Mesendoderm (in vitro differentiated cells): ENCODE measurements at regions not wholly inside any gene's neighbourhood (a gene's known extent, or its start where the extent isn't known, plus 50 kb on each side); places are given as distances from the start of the nearest gene placed in this dataset.
"Not testable (repeated sequence)": the region's sequence is repeated elsewhere in the genome, so short reads cannot be mapped to it uniquely, and the experiment has no call there.

ENCODE experiments used
- DNase-seq: peaks from one replicate; pipeline ENCODE4 v3.0.0; 2013
- H2AK5ac ChIP-seq: 2 replicates; pipeline ENCODE4 v1.6.1; 2013; ENCODE audit warnings: low read length, inconsistent platforms
- H2BK120ac ChIP-seq: 2 replicates; pipeline ENCODE4 v1.6.1; 2013; ENCODE audit warnings: low read depth, mild to moderate bottlenecking, low read length, moderate library complexity, mixed read lengths
- H2BK15ac ChIP-seq: replicated peaks from 2 replicates; pipeline ENCODE4 v1.6.1; 2013; ENCODE audit warnings: low read depth, mild to moderate bottlenecking, moderate library complexity
- H2BK5ac ChIP-seq: 2 replicates; pipeline ENCODE4 v1.6.1; 2013; ENCODE audit warnings: low read length, inconsistent platforms
- H3K18ac ChIP-seq: 2 replicates; pipeline ENCODE4 v1.6.1; 2013; ENCODE audit warnings: mild to moderate bottlenecking, low read length, mixed read lengths
- H3K23ac ChIP-seq: one replicate; pipeline ENCODE4 v1.6.1; 2013; ENCODE audit warnings: low read length
- H3K27ac ChIP-seq: 2 replicates; pipeline ENCODE4 v1.5.1; 2013; ENCODE audit warnings: low read depth, mild to moderate bottlenecking, inconsistent platforms, low read length, moderate library complexity
- H3K27me3 ChIP-seq: 2 replicates; pipeline ENCODE4 v1.6.1; 2013; ENCODE audit warnings: low read length, control low read depth, mild to moderate bottlenecking, inconsistent platforms; ENCODE audit not compliant: insufficient read depth, poor library complexity
- H3K36me3 ChIP-seq: 2 replicates; pipeline ENCODE4 v1.6.1; 2013; ENCODE audit warnings: low read length, inconsistent platforms; ENCODE audit not compliant: control insufficient read depth, insufficient read depth
- H3K4ac ChIP-seq: one replicate; pipeline ENCODE4 v1.6.1; 2013; ENCODE audit warnings: low read depth, mild to moderate bottlenecking, low read length, moderate library complexity
- H3K4me1 ChIP-seq: 2 replicates; pipeline ENCODE4 v1.6.1; 2013; ENCODE audit warnings: low read depth, low read length, inconsistent platforms; ENCODE audit not compliant: control insufficient read depth
- H3K4me2 ChIP-seq: 2 replicates; pipeline ENCODE4 v1.6.1; 2013; ENCODE audit warnings: low read length
- H3K4me3 ChIP-seq: 2 replicates; pipeline ENCODE4 v1.5.1; 2013; ENCODE audit warnings: mild to moderate bottlenecking, low read length
- H3K56ac ChIP-seq: one replicate; pipeline ENCODE4 v1.6.1; 2013; ENCODE audit warnings: low read length
- H3K79me1 ChIP-seq: 2 replicates; pipeline ENCODE4 v1.6.1; 2013; ENCODE audit warnings: low read length, inconsistent platforms
- H3K79me2 ChIP-seq: 2 replicates; pipeline ENCODE4 v1.6.1; 2013; ENCODE audit warnings: mild to moderate bottlenecking, low read length; ENCODE audit not compliant: control insufficient read depth, insufficient read depth
- H3K9ac ChIP-seq: 2 replicates; pipeline ENCODE4 v1.6.1; 2013; ENCODE audit warnings: low read length, inconsistent platforms
- H4K5ac ChIP-seq: one replicate; pipeline ENCODE4 v1.6.1; 2013; ENCODE audit warnings: low read length
- H4K8ac ChIP-seq: one replicate; pipeline ENCODE4 v1.6.1; 2013; ENCODE audit warnings: low read depth, mild to moderate bottlenecking, control low read depth, low read length, moderate library complexity
- WGBS: extraction: QIAGEN DNeasy Blood & Tissue Kit; methylation state at CpG from one replicate; pipeline ENCODE4 v1.1.7; 2013; ENCODE audit warnings: low lambda C conversion rate, missing lambda C conversion rate; ENCODE audit not compliant: insufficient coverage; ENCODE audit errors: extremely low coverage; 5-methylcytosine and 5-hydroxymethylcytosine counted together

GRCh38 chr21:15449556-15449955 is 280.2 kb upstream of the USP25 start:
- H2BK120ac ChIP-seq, result no peak overlapping the region
- H3K36me3 ChIP-seq, result no peaks in the 10 kb centered on the region
- no peak overlapping the region for H3K56ac ChIP-seq
- no peak overlapping the region for H3K9ac ChIP-seq
- H3K27me3 ChIP-seq, result no peaks in the 10 kb centered on the region
- no peak overlapping the region for H3K4me3 ChIP-seq
- H2BK15ac ChIP-seq, result no peak overlapping the region
- no peak overlapping the region for H3K4me2 ChIP-seq
- no peak overlapping the region for H2AK5ac ChIP-seq
- no peak overlapping the region for H3K4ac ChIP-seq
- no peak overlapping the region for H3K18ac ChIP-seq
- no peak overlapping the region for H4K8ac ChIP-seq
- no peak overlapping the region for H4K5ac ChIP-seq
- H3K4me1 ChIP-seq, result peaks cover 2% of the 10 kb centered on the region
- DNase-seq, result no peak
- WGBS, result no CpG with 5 or more reads among the region's 1 CpG
- H3K79me2 ChIP-seq, result no peaks in the 10 kb centered on the region
- no peaks in the 10 kb centered on the region for H3K79me1 ChIP-seq
- H2BK5ac ChIP-seq, result no peak overlapping the region
- H3K23ac ChIP-seq, result no peak overlapping the region
- no peak overlapping the region for H3K27ac ChIP-seq

GRCh38 chr21:15453261-15453660 is 276.5 kb upstream of the USP25 start:
- Histone ChIP-seq H3K36me3 (no peaks in the 10 kb centered on the region), H2BK120ac (no peak overlapping the region), H2AK5ac (no peak overlapping the region), H2BK5ac (no peak overlapping the region), H3K4me2 (no peak overlapping the region), H2BK15ac (no peak overlapping the region), H3K79me1 (no peaks in the 10 kb centered on the region), H3K4ac (no peak overlapping the region), H3K4me1 (no peaks in the 10 kb centered on the region), H3K56ac (no peak overlapping the region), H3K79me2 (no peaks in the 10 kb centered on the region), H3K27me3 (no peaks in the 10 kb centered on the region), H3K9ac (no peak overlapping the region), H4K8ac (no peak overlapping the region), H3K23ac (no peak overlapping the region), H3K27ac (no peak overlapping the region), H3K18ac (no peak overlapping the region), H3K4me3 (no peak overlapping the region), H4K5ac (no peak overlapping the region)
- no peak for DNase-seq

GRCh38 chr21:15453785-15454184 is 276.0 kb upstream of the USP25 start:
- WGBS, result no CpG with 5 or more reads among the region's 1 CpG

GRCh38 chr21:15454931-15455330 is 274.9 kb upstream of the USP25 start:
- H4K8ac ChIP-seq, H3K56ac ChIP-seq, H2BK5ac ChIP-seq, H2BK15ac ChIP-seq, H4K5ac ChIP-seq, H3K4me2 ChIP-seq, H3K27me3 ChIP-seq, H2BK120ac ChIP-seq, H3K36me3 ChIP-seq, H3K79me2 ChIP-seq, H3K4me3 ChIP-seq, H3K18ac ChIP-seq, H3K4me1 ChIP-seq, H3K79me1 ChIP-seq, H3K9ac ChIP-seq, H2AK5ac ChIP-seq, H3K23ac ChIP-seq, H3K4ac ChIP-seq, H3K27ac ChIP-seq, DNase-seq: not testable (repeated sequence)
- no CpG with 5 or more reads among the region's 2 CpGs for WGBS

More at GRCh38 chr21:15453785-15454184, 276.0 kb upstream of the USP25 start:
- not testable (repeated sequence) for H4K8ac ChIP-seq, H3K27me3 ChIP-seq, H3K4me3 ChIP-seq, H3K36me3 ChIP-seq, H3K56ac ChIP-seq, H3K23ac ChIP-seq, H3K27ac ChIP-seq, H3K79me2 ChIP-seq, H4K5ac ChIP-seq, H3K18ac ChIP-seq, H3K79me1 ChIP-seq, H2AK5ac ChIP-seq, H2BK15ac ChIP-seq, H2BK120ac ChIP-seq, H3K4ac ChIP-seq, DNase-seq, H3K4me1 ChIP-seq, H3K9ac ChIP-seq, H3K4me2 ChIP-seq, H2BK5ac ChIP-seq

GRCh38 chr21:15455819-15456462 is 273.8 kb upstream of the USP25 start:
- Histone ChIP-seq H4K8ac (no peak overlapping the region), H3K79me2 (no peaks in the 10 kb centered on the region), H4K5ac (no peak overlapping the region), H3K4me2 (no peak overlapping the region), H2BK5ac (no peak overlapping the region), H2BK120ac (no peak overlapping the region), H3K18ac (no peak overlapping the region), H3K27ac (no peak overlapping the region), H3K36me3 (no peaks in the 10 kb centered on the region), H2BK15ac (no peak overlapping the region), H3K4me1 (no peaks in the 10 kb centered on the region), H3K9ac (no peak overlapping the region), H3K4me3 (no peak overlapping the region), H3K23ac (no peak overlapping the region), H2AK5ac (no peak overlapping the region), H3K56ac (no peak overlapping the region), H3K79me1 (no peaks in the 10 kb centered on the region), H3K4ac (no peak overlapping the region), H3K27me3 (no peaks in the 10 kb centered on the region)
- WGBS, result no CpG with 5 or more reads among the region's 14 CpGs
- no peak for DNase-seq

GRCh38 chr21:15457965-15458364 is 271.8 kb upstream of the USP25 start:
- WGBS, result no CpG with 5 or more reads among the region's 3 CpGs
- H2BK120ac ChIP-seq, result no peak overlapping the region
- H3K4me1 ChIP-seq, result no peaks in the 10 kb centered on the region
- no peak overlapping the region for H3K23ac ChIP-seq
- H3K4me3 ChIP-seq, result no peak overlapping the region
- DNase-seq, result no peak
- no peaks in the 10 kb centered on the region for H3K79me2 ChIP-seq
- H4K8ac ChIP-seq, result no peak overlapping the region
- H3K4ac ChIP-seq, result no peak overlapping the region
- no peaks in the 10 kb centered on the region for H3K79me1 ChIP-seq
- H3K56ac ChIP-seq, result no peak overlapping the region
- H2BK15ac ChIP-seq, result no peak overlapping the region
- no peak overlapping the region for H3K27ac ChIP-seq
- H3K36me3 ChIP-seq, result no peaks in the 10 kb centered on the region
- H3K9ac ChIP-seq, result no peak overlapping the region
- no peak overlapping the region for H2AK5ac ChIP-seq
- H3K27me3 ChIP-seq, result no peaks in the 10 kb centered on the region
- no peak overlapping the region for H2BK5ac ChIP-seq
- H4K5ac ChIP-seq, result no peak overlapping the region
- no peak overlapping the region for H3K4me2 ChIP-seq
- no peak overlapping the region for H3K18ac ChIP-seq
